NT2/D1 (cell line): ENCODE measurements at regions not wholly inside any gene's neighbourhood (a gene's known extent, or its start where the extent isn't known, plus 50 kb on each side); places are given as distances from the start of the nearest gene placed in this dataset.

Source experiments
- DNase-seq: peaks from one replicate; pipeline ENCODE4 v3.0.0-alpha.2; 2011; ENCODE audit warnings: low read depth, low spot score
- H3K27me3 ChIP-seq: 2 replicates; pipeline ENCODE4 v1.6.0; 2011; ENCODE audit warnings: mild to moderate bottlenecking; ENCODE audit not compliant: insufficient read length, insufficient read depth
- H3K36me3 ChIP-seq: 2 replicates; pipeline ENCODE4 v1.6.1; 2011; ENCODE audit warnings: mild to moderate bottlenecking, low read length, mixed read lengths; ENCODE audit not compliant: insufficient read depth, insufficient read length
- H3K4me1 ChIP-seq: 2 replicates; pipeline ENCODE4 v1.5.1; 2011; ENCODE audit not compliant: insufficient read depth, insufficient read length
- H3K4me3 ChIP-seq: 2 replicates; pipeline ENCODE4 v1.5.1; 2011; ENCODE audit warnings: low read depth; ENCODE audit not compliant: insufficient read length
- H3K9ac ChIP-seq: 2 replicates; pipeline ENCODE4 v1.6.0; 2011; ENCODE audit warnings: low read depth; ENCODE audit not compliant: insufficient read length
- H3K9me3 ChIP-seq: 2 replicates; pipeline ENCODE4 v1.5.1; 2011; ENCODE audit warnings: mild to moderate bottlenecking, low read length; ENCODE audit not compliant: insufficient read depth
- SUZ12 ChIP-seq: IDR thresholded peaks from 2 replicates; pipeline ENCODE4 v1.6.1; 2011; ENCODE audit not compliant: insufficient read length, insufficient read depth; ENCODE audit errors: extremely low read depth
- YY1 ChIP-seq: IDR thresholded peaks from 2 replicates; pipeline ENCODE4 v1.6.1; 2011; ENCODE audit not compliant: insufficient read length, insufficient read depth
- ZNF274 ChIP-seq: IDR thresholded peaks from 2 replicates; pipeline ENCODE4 v1.6.1; 2011; ENCODE audit warnings: mild to moderate bottlenecking, low read depth, low read length

DNA sequence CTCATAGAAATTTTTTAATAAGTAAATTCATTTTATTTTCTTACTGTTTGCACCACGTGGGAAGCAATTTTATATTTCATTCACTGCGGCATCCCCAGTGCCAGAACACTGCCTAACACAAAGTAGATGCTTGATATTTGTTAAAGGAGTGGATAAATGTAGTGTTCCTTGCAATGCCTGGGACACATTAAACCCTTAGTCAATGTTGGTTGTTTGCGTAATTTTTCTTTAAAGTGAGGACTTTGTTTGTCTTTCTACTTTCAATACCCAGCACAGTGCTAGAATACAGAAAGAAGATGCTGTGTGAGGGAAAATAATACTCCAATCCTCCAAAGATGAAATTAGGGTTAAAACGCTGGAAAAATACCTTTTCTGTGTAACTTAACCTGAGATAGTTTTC lies 299.3 kb downstream of the MAP2K6 start:
- Histone ChIP-seq H3K4me3 (no peak overlapping the region), H3K27me3 (no peaks in the 10 kb centered on the region), H3K9ac (no peak overlapping the region), H3K9me3 (no peaks in the 10 kb centered on the region), H3K36me3 (no peaks in the 10 kb centered on the region), H3K4me1 (no peaks in the 10 kb centered on the region)
- TF ChIP-seq ZNF274: no peak
- no peak for DNase-seq

DNA sequence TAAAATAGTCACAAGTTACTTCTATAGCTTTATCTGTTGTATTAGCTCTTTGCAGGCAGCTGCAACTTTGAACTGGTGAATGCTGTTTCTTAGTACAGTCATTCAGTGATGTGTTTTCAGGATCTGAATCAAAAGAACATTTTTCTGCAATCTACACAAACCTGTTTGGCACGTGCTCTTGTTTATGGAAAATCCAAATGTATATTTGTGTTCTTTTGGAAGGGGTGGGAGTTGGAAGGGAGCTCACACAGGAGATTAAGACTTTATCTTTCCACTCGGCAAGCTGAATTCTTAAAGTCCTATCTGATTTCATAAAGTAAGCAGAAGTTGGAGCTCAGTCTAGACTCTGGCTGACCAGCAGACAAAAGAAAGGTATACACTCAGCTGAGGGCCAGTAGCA lies 300.2 kb downstream of the MAP2K6 start:
- no peaks in the 10 kb centered on the region for H3K36me3 ChIP-seq

GRCh38 chr17:69715656-69716055 lies 301.2 kb downstream of the MAP2K6 start:
- H3K9ac ChIP-seq: no peak overlapping the region
- DNase-seq: no peak
- TF ChIP-seq SUZ12 (no peak), ZNF274 (no peak), YY1 (no peak)
- no peak overlapping the region for H3K4me3 ChIP-seq
- no peaks in the 10 kb centered on the region for H3K36me3 ChIP-seq
- H3K4me1 ChIP-seq: no peaks in the 10 kb centered on the region
- H3K27me3 ChIP-seq: no peaks in the 10 kb centered on the region
- H3K9me3 ChIP-seq: no peaks in the 10 kb centered on the region

More for the DNA sequence above, 300.2 kb downstream of the MAP2K6 start:
- H3K4me1 ChIP-seq: no peaks in the 10 kb centered on the region
- no peaks in the 10 kb centered on the region for H3K27me3 ChIP-seq
- H3K9me3 ChIP-seq: no peaks in the 10 kb centered on the region
- H3K4me3 ChIP-seq: no peak overlapping the region
- no peak overlapping the region for H3K9ac ChIP-seq
- no peak for TF ChIP-seq SUZ12
- TF ChIP-seq YY1: no peak
- no peak for TF ChIP-seq ZNF274
- DNase-seq: no peak

DNA sequence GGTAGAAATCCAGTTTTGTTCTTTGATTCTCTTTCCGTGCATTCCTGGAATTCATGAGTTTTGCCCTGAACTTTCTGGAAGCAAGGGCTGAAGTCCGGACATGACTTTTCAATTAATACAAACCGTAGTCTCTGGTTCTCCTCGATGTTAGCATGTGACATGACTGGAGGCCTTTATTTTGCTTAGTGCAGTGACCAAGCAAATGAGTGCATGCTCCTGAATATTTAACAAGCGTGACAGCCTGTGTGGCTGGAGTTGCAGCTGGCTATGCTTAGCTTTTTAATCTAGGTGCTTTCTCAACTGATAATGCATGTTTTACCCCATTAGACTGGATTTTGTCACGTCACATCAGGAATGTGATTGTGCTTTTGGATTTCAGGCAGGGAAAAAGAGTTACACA lies 302.1 kb downstream of the MAP2K6 start:
- no peak overlapping the region for H3K4me3 ChIP-seq
- DNase-seq: no peak
- H3K9me3 ChIP-seq: no peaks in the 10 kb centered on the region
- TF ChIP-seq YY1 (no peak), SUZ12 (no peak), ZNF274 (no peak)
- no peaks in the 10 kb centered on the region for H3K4me1 ChIP-seq
- no peaks in the 10 kb centered on the region for H3K36me3 ChIP-seq
- no peak overlapping the region for H3K9ac ChIP-seq
- no peaks in the 10 kb centered on the region for H3K27me3 ChIP-seq

- Histone ChIP-seq H3K27me3 (no peaks in the 10 kb centered on the region), H3K4me1 (no peaks in the 10 kb centered on the region), H3K4me3 (no peak overlapping the region), H3K36me3 (no peaks in the 10 kb centered on the region), H3K9me3 (no peaks in the 10 kb centered on the region), H3K9ac (no peak overlapping the region)
- no peak for DNase-seq
- TF ChIP-seq ZNF274: no peak
- no peak for TF ChIP-seq YY1
- TF ChIP-seq SUZ12: no peak
Measured at GRCh38 chr17:69717214-69717613, 302.7 kb downstream of the MAP2K6 start.

- H3K4me1 ChIP-seq: no peaks in the 10 kb centered on the region
- H3K27me3 ChIP-seq: no peaks in the 10 kb centered on the region
- H3K9ac ChIP-seq: no peak overlapping the region
- no peaks in the 10 kb centered on the region for H3K36me3 ChIP-seq
- no peaks in the 10 kb centered on the region for H3K9me3 ChIP-seq
- H3K4me3 ChIP-seq: no peak overlapping the region
- no peak for DNase-seq
- TF ChIP-seq SUZ12 (no peak), YY1 (no peak), ZNF274 (no peak)
Measured at GRCh38 chr17:69717819-69718218, 303.3 kb downstream of the MAP2K6 start.

DNA sequence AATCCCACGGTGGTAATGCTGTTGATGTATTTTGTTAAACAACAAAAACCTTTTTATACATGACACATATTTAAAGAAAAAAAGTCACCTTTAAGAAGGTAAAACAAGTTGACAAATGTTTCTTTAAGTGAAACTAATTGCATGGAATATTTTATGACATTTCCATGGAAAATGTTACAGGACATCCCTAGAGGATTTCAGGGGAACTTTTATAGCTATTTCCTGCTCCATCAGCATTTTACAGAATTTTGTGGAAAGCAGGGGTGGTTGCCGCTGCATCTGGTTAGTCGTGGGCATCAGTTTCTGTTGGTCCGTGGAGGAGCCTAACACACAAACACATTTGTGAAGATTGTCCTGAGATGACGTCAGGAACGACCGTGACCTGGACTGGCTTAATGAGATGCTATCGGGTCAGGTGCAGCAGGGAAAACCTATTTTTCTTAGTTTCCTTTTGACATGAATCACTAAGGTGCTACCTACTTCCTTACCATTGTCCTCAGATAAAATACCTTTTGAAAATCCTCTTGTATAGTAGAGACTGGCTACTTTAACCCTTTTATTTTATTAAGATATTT lies 305.1 kb downstream of the MAP2K6 start:
- TF ChIP-seq YY1 (no peak), ZNF274 (no peak), SUZ12 (no peak)
- Histone ChIP-seq H3K9ac (no peak overlapping the region), H3K9me3 (no peaks in the 10 kb centered on the region), H3K4me1 (no peaks in the 10 kb centered on the region), H3K36me3 (no peaks in the 10 kb centered on the region), H3K27me3 (no peaks in the 10 kb centered on the region), H3K4me3 (no peak overlapping the region)
- DNase-seq: no peak

DNA sequence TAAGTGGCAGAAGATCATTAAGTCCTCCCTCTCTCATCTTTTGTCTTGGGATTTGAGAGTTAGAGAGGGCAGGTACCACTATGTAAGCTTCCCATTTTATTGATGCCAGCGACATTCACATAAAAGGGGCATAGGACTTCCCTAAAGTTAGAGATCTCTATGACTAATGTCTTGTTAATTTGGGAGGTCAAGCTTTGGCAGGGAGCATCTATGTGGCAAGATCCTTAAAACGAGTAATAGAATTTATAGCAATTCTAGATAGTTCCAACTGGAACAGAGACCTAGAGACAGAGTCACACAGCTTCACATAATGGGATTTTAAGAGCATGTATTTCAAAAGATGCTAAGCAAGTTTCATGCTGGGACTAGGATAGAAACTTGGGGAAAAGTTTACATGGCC lies 308.0 kb downstream of the MAP2K6 start:
- no peak overlapping the region for H3K4me3 ChIP-seq
- H3K9me3 ChIP-seq: no peaks in the 10 kb centered on the region
- no peaks in the 10 kb centered on the region for H3K36me3 ChIP-seq
- H3K27me3 ChIP-seq: no peaks in the 10 kb centered on the region
- TF ChIP-seq YY1: no peak
- no peak for TF ChIP-seq ZNF274
- no peak for TF ChIP-seq SUZ12
- H3K9ac ChIP-seq: no peak overlapping the region
- no peak for DNase-seq
- no peaks in the 10 kb centered on the region for H3K4me1 ChIP-seq
